LNCAP (cell line): ENCODE measurements at regions not wholly inside any gene's neighbourhood (a gene's known extent, or its start where the extent isn't known, plus 50 kb on each side); places are given as distances from the start of the nearest gene placed in this dataset.

Experiments
- TF ChIP-seq, protein P1 (sequence below): fragments of 450-650 bp; IDR thresholded peaks from 2 replicates; pipeline ENCODE4 v1.5.1; 2017; ENCODE audit warnings: mild to moderate bottlenecking

DNA sequence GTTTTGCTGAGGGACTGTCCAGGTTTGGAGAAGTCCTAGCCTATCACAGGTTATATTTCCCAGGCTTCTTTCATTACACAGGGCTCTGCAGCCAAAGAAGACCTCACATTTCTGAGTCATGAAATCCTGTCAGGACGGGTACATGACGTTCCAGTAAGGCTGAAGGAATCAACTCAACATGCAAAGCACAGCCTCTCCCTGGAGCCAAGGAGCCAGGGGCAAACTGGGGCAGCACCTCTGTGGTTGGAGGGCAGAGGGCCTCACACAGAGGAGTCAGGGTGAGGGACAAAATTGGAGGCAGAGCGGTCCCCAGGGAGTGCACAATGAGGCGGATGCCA, 116.3 kb upstream of the GDF10 start:
- TF ChIP-seq, protein P1, sequence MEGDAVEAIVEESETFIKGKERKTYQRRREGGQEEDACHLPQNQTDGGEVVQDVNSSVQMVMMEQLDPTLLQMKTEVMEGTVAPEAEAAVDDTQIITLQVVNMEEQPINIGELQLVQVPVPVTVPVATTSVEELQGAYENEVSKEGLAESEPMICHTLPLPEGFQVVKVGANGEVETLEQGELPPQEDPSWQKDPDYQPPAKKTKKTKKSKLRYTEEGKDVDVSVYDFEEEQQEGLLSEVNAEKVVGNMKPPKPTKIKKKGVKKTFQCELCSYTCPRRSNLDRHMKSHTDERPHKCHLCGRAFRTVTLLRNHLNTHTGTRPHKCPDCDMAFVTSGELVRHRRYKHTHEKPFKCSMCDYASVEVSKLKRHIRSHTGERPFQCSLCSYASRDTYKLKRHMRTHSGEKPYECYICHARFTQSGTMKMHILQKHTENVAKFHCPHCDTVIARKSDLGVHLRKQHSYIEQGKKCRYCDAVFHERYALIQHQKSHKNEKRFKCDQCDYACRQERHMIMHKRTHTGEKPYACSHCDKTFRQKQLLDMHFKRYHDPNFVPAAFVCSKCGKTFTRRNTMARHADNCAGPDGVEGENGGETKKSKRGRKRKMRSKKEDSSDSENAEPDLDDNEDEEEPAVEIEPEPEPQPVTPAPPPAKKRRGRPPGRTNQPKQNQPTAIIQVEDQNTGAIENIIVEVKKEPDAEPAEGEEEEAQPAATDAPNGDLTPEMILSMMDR, result no peak

DNA sequence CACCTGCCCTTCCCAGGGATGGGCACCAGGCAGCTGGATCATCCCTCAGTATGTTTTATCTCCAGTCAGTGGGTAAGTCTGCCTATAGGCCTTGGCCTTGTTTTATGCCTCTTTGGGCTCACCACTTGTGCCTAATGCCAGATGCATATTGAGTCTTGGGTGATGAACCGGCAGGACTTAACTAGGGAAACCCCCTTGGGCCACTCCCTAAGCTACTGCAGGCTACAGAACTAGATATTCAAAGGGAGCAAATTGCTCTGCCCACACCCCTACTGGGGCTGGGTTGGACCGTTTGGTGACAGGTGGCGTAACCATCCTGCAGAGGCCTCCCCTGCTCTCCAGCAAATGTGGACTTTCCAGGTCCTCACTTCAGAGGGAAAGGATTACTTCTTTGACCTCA, 115.7 kb upstream of the GDF10 start:
- TF ChIP-seq, protein P1, result no peak

DNA sequence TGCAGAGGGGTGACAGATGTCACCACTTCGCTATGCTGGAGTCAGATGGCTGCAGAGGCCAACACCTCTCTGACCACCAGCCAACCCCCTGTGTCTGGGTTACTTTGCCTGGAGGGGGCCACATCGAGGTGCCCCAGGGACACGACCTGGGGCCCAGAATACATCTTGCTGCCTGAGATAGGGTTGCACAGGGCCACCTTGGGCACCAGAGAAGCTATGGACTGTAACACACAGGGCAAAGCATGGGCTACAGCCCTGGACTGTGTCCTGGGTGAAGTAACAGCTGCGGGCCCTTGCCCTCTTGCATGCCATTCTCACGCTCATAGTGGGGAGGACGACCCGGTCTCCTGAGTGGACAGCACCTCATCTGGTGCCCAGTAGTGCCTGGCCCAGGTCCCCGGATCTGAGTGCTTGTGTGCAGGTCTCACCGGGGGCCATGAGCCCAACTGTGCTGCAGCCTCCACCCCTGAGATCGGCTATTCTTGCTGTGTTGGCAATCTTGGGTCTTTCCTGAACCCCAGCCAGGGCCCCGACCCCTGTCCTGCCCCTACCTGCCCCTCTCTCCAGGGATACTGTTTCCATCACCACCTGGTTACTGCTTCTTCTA, 115.2 kb upstream of the GDF10 start:
- TF ChIP-seq, protein P1, result no peak

DNA sequence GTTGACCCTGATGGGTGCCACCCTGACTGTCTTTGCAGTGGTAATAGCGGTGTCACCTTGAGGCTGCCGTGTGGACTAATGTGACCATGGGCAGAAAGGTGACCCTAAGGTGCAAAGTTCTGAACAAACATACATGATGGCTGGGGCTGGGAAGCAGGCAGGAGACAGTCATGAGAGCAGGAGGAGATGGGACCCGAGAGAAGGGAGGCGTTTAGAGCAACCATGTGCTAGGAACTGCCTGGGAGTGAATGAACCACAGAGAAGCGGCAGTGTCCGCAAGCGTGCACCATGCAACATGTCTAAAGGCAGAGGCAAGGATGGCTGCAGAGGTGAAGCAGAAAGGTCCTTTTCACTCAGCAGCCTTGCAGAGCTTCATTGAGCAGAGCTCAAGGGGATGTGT, 113.1 kb upstream of the GDF10 start:
- TF ChIP-seq, protein P1, result no peak

DNA sequence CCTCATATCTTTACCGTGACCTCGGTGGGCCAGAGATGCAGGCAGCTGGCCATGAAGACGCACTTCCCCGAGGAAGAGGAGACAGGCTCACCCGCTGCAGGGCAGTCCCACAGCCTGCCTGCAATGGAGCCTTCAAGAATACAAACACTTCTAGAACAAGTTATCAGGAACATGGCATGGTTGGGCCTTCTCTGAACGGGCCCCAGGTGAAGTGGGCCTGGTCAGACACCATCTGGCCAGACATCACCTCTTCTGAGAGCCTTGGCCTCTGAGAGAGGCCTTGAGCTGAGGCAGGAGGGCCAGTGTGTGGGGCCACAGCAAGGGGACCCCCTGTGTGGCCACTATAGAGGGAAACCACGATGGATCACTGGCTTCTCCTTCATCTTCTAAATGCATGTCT, 112.4 kb upstream of the GDF10 start:
- TF ChIP-seq, protein P1, result no peak

DNA sequence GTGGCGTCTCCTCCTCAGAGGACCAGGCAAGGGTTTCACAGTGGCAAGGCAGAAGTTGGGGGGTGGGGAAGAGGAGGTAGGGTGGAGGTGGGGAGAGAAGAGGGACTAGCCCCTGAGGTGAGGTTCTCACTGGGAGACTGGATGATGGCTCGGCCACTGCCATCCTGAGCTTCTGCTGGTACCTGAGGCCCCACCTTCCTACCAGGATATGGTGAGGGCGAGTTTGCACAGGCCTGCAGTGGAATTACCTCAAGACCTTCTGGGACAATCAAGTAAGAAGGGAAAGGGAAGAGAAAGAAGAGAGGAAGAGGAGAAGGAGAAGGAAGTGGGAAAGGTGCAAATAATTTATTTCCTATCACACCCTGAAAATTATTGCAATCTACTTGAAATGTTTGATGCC, 111.8 kb upstream of the GDF10 start:
- TF ChIP-seq, protein P1, result no peak

DNA sequence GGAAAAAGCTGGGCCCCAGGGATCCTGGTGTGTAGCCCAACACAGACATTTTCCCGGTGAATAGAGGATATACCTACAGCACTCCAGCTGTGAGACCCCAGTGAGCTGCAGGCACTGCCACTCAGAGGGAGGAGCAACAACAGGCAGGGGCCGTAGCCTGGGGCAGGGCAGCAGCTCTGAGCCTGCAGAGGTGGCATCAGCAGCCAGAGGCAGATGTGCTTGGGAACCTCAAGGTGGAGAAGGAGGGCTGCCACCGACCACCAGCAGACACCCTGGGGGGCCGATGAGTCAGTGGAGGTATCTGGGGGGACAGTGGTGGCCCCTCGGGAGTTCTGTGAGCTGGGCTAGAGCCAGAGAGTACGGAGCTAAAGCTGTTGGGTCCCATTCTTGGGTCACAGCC, 110.2 kb upstream of the GDF10 start:
- TF ChIP-seq, protein P1, result no peak

DNA sequence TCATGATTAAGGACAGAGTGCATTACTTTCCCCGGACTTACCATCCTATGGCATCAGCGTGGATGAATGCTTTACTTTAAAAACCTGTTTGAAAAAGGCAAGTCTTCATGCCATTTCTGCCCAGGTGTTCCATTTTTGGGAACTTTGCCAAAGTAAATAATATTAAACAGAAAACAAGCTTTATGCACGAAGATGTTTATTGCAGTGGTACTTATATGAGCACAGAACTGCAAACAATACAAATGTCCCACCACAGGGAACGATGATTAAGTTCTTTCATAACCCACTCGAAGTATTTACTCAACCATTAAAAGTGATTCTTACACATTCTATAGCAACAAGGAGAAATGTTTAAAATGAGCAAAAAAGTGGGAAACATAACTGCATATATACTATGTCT, 109.7 kb upstream of the GDF10 start:
- TF ChIP-seq, protein P1, result no peak
